ENCODE measurements at regions not wholly inside any gene's neighbourhood (a gene's known extent, or its start where the extent isn't known, plus 50 kb on each side); places are given as distances from the start of the nearest gene placed in this dataset.
A peak's percentile ranks its signal among the peaks of the same experiment; 100 is the strongest.

- Histone ChIP-seq H3K4me2 (no peak overlapping the region), H3K27ac (no peak overlapping the region), H3K4me1 (no peaks in the 10 kb centered on the region), H3K9me3 (no peaks in the 10 kb centered on the region), H3K4me3 (no peak overlapping the region)
- ATAC-seq (no peak), DNase-seq (ENCODE audit: low read depth in 1 of 2, low spot score in 1 of 2) (no peak), FAIRE-seq (peak; percentile 56)
- CTCF ChIA-PET = no interaction called here
- TF ChIP-seq CBX2 (IDR thresholded peaks at IDR 0.05; ENCODE audit: borderline replicate concordance, low read depth) = no peak
- POLR2A ChIA-PET = no interaction called here
- 0% methylated on average over 1 of the region's 1 CpG for WGBS (ENCODE audit: missing lambda C conversion rate)
Measured at GRCh38 chr3:82363131-82363530, 601.7 kb upstream of the GBE1 start.

- TF ChIP-seq FOSB (CRISPR knock-in tag; IDR thresholded peaks at IDR 0.05) (no peak), ELK1 (IDR thresholded peaks at IDR 0.05; ENCODE audit: low read depth, low read length) (no peak), HOXA7 (CRISPR knock-in tag; IDR thresholded peaks at IDR 0.05) (no peak), HMGXB4 (CRISPR knock-in tag; IDR thresholded peaks at IDR 0.05; ENCODE audit: borderline replicate concordance) (no peak), TFCP2L1 (CRISPR knock-in tag; IDR thresholded peaks at IDR 0.05) (no peak), NR3C1 (IDR thresholded peaks at IDR 0.05) (no peak), POLR2AphosphoS2 (conservative IDR thresholded peaks at IDR 0.05; ENCODE audit: low read length) (no peak), ZFP36 (IDR thresholded peaks at IDR 0.05; ENCODE audit: borderline replicate concordance, partially characterized antibody) (no peak), RFX5 (IDR thresholded peaks at IDR 0.05) (no peak), MAZ (IDR thresholded peaks at IDR 0.05; ENCODE audit: borderline replicate concordance, low read depth, low read length) (no peak), HEYL (CRISPR knock-in tag; IDR thresholded peaks at IDR 0.05) (no peak), HES2 (IDR thresholded peaks at IDR 0.05) (no peak), EHMT2 (IDR thresholded peaks at IDR 0.05; ENCODE audit: low read depth) (no peak), CHD4 (IDR thresholded peaks at IDR 0.05; ENCODE audit: borderline replicate concordance) (no peak), KDM1A (IDR thresholded peaks at IDR 0.05; ENCODE audit: low read depth) (no peak), HOXB5 (CRISPR knock-in tag; IDR thresholded peaks at IDR 0.05) (no peak), CTCF (IDR thresholded peaks at IDR 0.05) (no peak)
- POLR2A ChIA-PET = no interaction called here
- no peak for ATAC-seq
- Histone ChIP-seq H3K4me3 (no peak overlapping the region), H3K27ac (no peak overlapping the region), H3K9me3 (no peaks in the 10 kb centered on the region; the same call in 2 of the 3 replicates), H3K4me1 (no peaks in the 10 kb centered on the region), H3K4me2 (no peak overlapping the region)
- no peak for FAIRE-seq
- DNase-seq (ENCODE audit: low read depth in 1 of 2, low spot score in 1 of 2) = no peak
- 31% methylated on average over 2 of the region's 2 CpGs for WGBS (ENCODE audit: missing lambda C conversion rate)
- CTCF ChIA-PET = no interaction called here
Measured at GRCh38 chr3:82355228-82355627, 593.8 kb upstream of the GBE1 start.

GRCh38 chr3:82354228-82354627, 592.8 kb upstream of the GBE1 start:
- no peaks in the 10 kb centered on the region; the same call in 2 of the 3 replicates for H3K9me3 ChIP-seq
- ATAC-seq (no peak), DNase-seq (ENCODE audit: low read depth in 1 of 2, low spot score in 1 of 2) (no peak), FAIRE-seq (no peak)
- no peak overlapping the region for H3K4me2 ChIP-seq
- WGBS (ENCODE audit: missing lambda C conversion rate) = 9% methylated on average over 4 of the region's 4 CpGs
- CTCF ChIA-PET = interaction anchor here (1.1 kb wide), 1 partner anchor 11 kb away, joined by 3 read pairs; no protein-coding TSS in a partner anchor
- H3K4me3 ChIP-seq = no peak overlapping the region
- TF ChIP-seq RNF2 (IDR thresholded peaks at IDR 0.05; ENCODE audit: borderline replicate concordance, low read depth) (no peak), CBX2 (IDR thresholded peaks at IDR 0.05; ENCODE audit: borderline replicate concordance, low read depth) (no peak), EP300 (IDR thresholded peaks at IDR 0.05) (no peak), BHLHE40 (IDR thresholded peaks at IDR 0.05; ENCODE audit: low read depth, low read length) (no peak), SREBF2 (IDR thresholded peaks at IDR 0.05) (no peak), GATA3 (IDR thresholded peaks at IDR 0.05; ENCODE audit: borderline replicate concordance) (no peak), RAD21 (conservative IDR thresholded peaks at IDR 0.05 in 1 of 2, IDR thresholded peaks at IDR 0.05 in 1 of 2) (no peak), RCOR1 (IDR thresholded peaks at IDR 0.05; ENCODE audit: low read depth, low read length) (no peak), ZNF302 (CRISPR knock-in tag; IDR thresholded peaks at IDR 0.05) (no peak)
- no peak overlapping the region for H3K27ac ChIP-seq
- POLR2A ChIA-PET = no interaction called here
- no peaks in the 10 kb centered on the region for H3K4me1 ChIP-seq
